Endothelial cell (in vitro differentiated cells): ENCODE measurements at regions not wholly inside any gene's neighbourhood (a gene's known extent, or its start where the extent isn't known, plus 50 kb on each side); places are given as distances from the start of the nearest gene placed in this dataset.

Source experiments
- DNase-seq: peaks from one replicate; pipeline ENCODE4 v3.0.0; 2021; ENCODE audit warnings: low spot score
- H3K27ac Mint-ChIP-seq: one replicate; pipeline ENCODE4 v1.8.0; 2021; ENCODE audit warnings: mixed read lengths, inconsistent platforms; ENCODE audit not compliant: unreplicated experiment
- H3K27me3 Mint-ChIP-seq: one replicate; pipeline ENCODE4 v1.8.0; 2021; ENCODE audit warnings: mild to moderate bottlenecking, moderate library complexity, mixed read lengths, inconsistent platforms; ENCODE audit not compliant: unreplicated experiment
- H3K36me3 Mint-ChIP-seq: one replicate; pipeline ENCODE4 v1.8.0; 2021; ENCODE audit warnings: mild to moderate bottlenecking, low read depth, mixed read lengths, inconsistent platforms; ENCODE audit not compliant: unreplicated experiment
- H3K4me1 Mint-ChIP-seq: one replicate; pipeline ENCODE4 v1.8.0; 2021; ENCODE audit warnings: mild to moderate bottlenecking, mixed read lengths, inconsistent platforms; ENCODE audit not compliant: unreplicated experiment
- H3K4me3 Mint-ChIP-seq: one replicate; pipeline ENCODE4 v1.8.0; 2021; ENCODE audit warnings: mild to moderate bottlenecking, mixed read lengths, inconsistent platforms; ENCODE audit not compliant: unreplicated experiment
- H3K9me3 Mint-ChIP-seq: one replicate; pipeline ENCODE4 v1.8.0; 2021; ENCODE audit warnings: mixed read lengths, inconsistent platforms; ENCODE audit not compliant: unreplicated experiment
- CTCF ChIP-seq: fragments of 200-600 bp; sonication (generic); IDR thresholded peaks from one replicate; pipeline ENCODE4 v1.5.0; 2021; ENCODE audit warnings: antibody characterized with exemption; ENCODE audit not compliant: unreplicated experiment

- Mint-ChIP-seq H3K36me3 (no peaks in the 10 kb centered on the region), H3K27me3 (no peaks in the 10 kb centered on the region), H3K4me3 (no peak overlapping the region), H3K4me1 (no peaks in the 10 kb centered on the region), H3K9me3 (no peaks in the 10 kb centered on the region), H3K27ac (no peak overlapping the region)
- DNase-seq = no peak
- TF ChIP-seq CTCF = no peak
These were observed 101.2 kb upstream of the NT5E start for GRCh38 chr6:85348643-85349042.

- Mint-ChIP-seq H3K4me1 (no peaks in the 10 kb centered on the region), H3K36me3 (no peaks in the 10 kb centered on the region), H3K4me3 (no peak overlapping the region), H3K9me3 (no peaks in the 10 kb centered on the region), H3K27me3 (no peaks in the 10 kb centered on the region), H3K27ac (no peak overlapping the region)
- no peak for DNase-seq
- TF ChIP-seq CTCF = no peak
These were observed 102.1 kb upstream of the NT5E start for GRCh38 chr6:85347812-85348211.

- no peaks in the 10 kb centered on the region for H3K9me3 Mint-ChIP-seq
- DNase-seq = no peak
- no peaks in the 10 kb centered on the region for H3K4me1 Mint-ChIP-seq
- H3K4me3 Mint-ChIP-seq = no peak overlapping the region
- H3K36me3 Mint-ChIP-seq = no peaks in the 10 kb centered on the region
- H3K27me3 Mint-ChIP-seq = peaks cover 2% of the 10 kb centered on the region
- TF ChIP-seq CTCF = no peak
- no peak overlapping the region for H3K27ac Mint-ChIP-seq
These were observed 103.7 kb upstream of the NT5E start for GRCh38 chr6:85346196-85346595.

- H3K27me3 Mint-ChIP-seq = peaks cover 2% of the 10 kb centered on the region
- H3K4me1 Mint-ChIP-seq = no peaks in the 10 kb centered on the region
- no peak overlapping the region for H3K27ac Mint-ChIP-seq
- no peak for TF ChIP-seq CTCF
- no peaks in the 10 kb centered on the region for H3K9me3 Mint-ChIP-seq
- DNase-seq = no peak
- H3K4me3 Mint-ChIP-seq = no peak overlapping the region
- no peaks in the 10 kb centered on the region for H3K36me3 Mint-ChIP-seq
These were observed 104.9 kb upstream of the NT5E start for GRCh38 chr6:85344996-85345395.

GRCh38 chr6:85343428-85343827 is 106.5 kb upstream of the NT5E start:
- H3K36me3 Mint-ChIP-seq = no peaks in the 10 kb centered on the region
- no peak overlapping the region for H3K27ac Mint-ChIP-seq
- H3K27me3 Mint-ChIP-seq = peaks cover 2% of the 10 kb centered on the region
- H3K4me1 Mint-ChIP-seq = no peaks in the 10 kb centered on the region
- H3K9me3 Mint-ChIP-seq = no peaks in the 10 kb centered on the region
- no peak for DNase-seq
- no peak for TF ChIP-seq CTCF
- no peak overlapping the region for H3K4me3 Mint-ChIP-seq
